H9 (cell line): ENCODE measurements at regions not wholly inside any gene's neighbourhood (a gene's known extent, or its start where the extent isn't known, plus 50 kb on each side); places are given as distances from the start of the nearest gene placed in this dataset.

Experiments
- DNase-seq: peaks from one replicate; pipeline ENCODE4 v3.0.0-alpha.2; 2017
- H2AFZ ChIP-seq: one replicate; pipeline ENCODE4 v1.6.1; 2013; ENCODE audit warnings: mild to moderate bottlenecking, low read length, control low read depth, moderate library complexity
- H2AK5ac ChIP-seq: 2 replicates; pipeline ENCODE4 v1.6.1; 2013; ENCODE audit warnings: low read length, control low read depth, mixed read lengths; ENCODE audit not compliant: insufficient read length
- H2BK120ac ChIP-seq: one replicate; pipeline ENCODE4 v1.6.1; 2013; ENCODE audit warnings: low read depth, mild to moderate bottlenecking, low read length, control low read depth, inconsistent platforms; ENCODE audit not compliant: poor library complexity, severe bottlenecking
- H2BK12ac ChIP-seq: 2 replicates; pipeline ENCODE4 v1.6.1; 2013; ENCODE audit warnings: low read length, control low read depth, mixed read lengths, low read depth; ENCODE audit not compliant: insufficient read length
- H2BK15ac ChIP-seq: 2 replicates; pipeline ENCODE4 v1.6.1; 2013; ENCODE audit warnings: low read depth, low read length, control low read depth
- H2BK20ac ChIP-seq: one replicate; pipeline ENCODE4 v1.6.1; 2013; ENCODE audit warnings: low read depth, mild to moderate bottlenecking, low read length, control low read depth, inconsistent platforms; ENCODE audit not compliant: poor library complexity, severe bottlenecking
- H2BK5ac ChIP-seq: 2 replicates; pipeline ENCODE4 v1.6.1; 2013; ENCODE audit warnings: low read length, control low read depth, mixed read lengths; ENCODE audit not compliant: insufficient read length
- H3K14ac ChIP-seq: 2 replicates; pipeline ENCODE4 v1.6.1; 2013; ENCODE audit warnings: low read length, control low read depth; ENCODE audit not compliant: insufficient read depth
- H3K18ac ChIP-seq: 2 replicates; pipeline ENCODE4 v1.6.1; 2013; ENCODE audit warnings: low read depth, mild to moderate bottlenecking, mixed read lengths, low read length, control low read depth; ENCODE audit not compliant: insufficient read length
- H3K23ac ChIP-seq: 2 replicates; pipeline ENCODE4 v1.6.1; 2013; ENCODE audit warnings: low read length, control low read depth, mixed read lengths, low read depth; ENCODE audit not compliant: insufficient read length
- H3K23me2 ChIP-seq: 2 replicates; pipeline ENCODE4 v1.6.1; 2013; ENCODE audit warnings: low read depth, mild to moderate bottlenecking, mixed read lengths, low read length, control low read depth; ENCODE audit not compliant: insufficient read length, poor library complexity, severe bottlenecking
- H3K27ac ChIP-seq: 2 replicates; pipeline ENCODE4 v1.5.1; 2013; ENCODE audit warnings: low read length, control low read depth, mixed read lengths, low read depth; ENCODE audit not compliant: insufficient read length
- H3K27me3 ChIP-seq: 2 replicates; pipeline ENCODE4 v1.6.1; 2013; ENCODE audit warnings: low read length, control low read depth, inconsistent platforms; ENCODE audit not compliant: insufficient read depth
- H3K4ac ChIP-seq: 2 replicates; pipeline ENCODE4 v1.6.1; 2013; ENCODE audit warnings: low read depth, mild to moderate bottlenecking, control low read depth, inconsistent platforms, low read length, moderate library complexity
- H3K4me1 ChIP-seq: 2 replicates; pipeline ENCODE4 v1.6.1; 2013; ENCODE audit warnings: low read length, control low read depth, inconsistent platforms; ENCODE audit not compliant: insufficient read depth
- H3K4me2 ChIP-seq: 2 replicates; pipeline ENCODE4 v1.6.1; 2013; ENCODE audit warnings: low read length, control low read depth, mixed read lengths; ENCODE audit not compliant: insufficient read length, insufficient read depth
- H3K56ac ChIP-seq: 2 replicates; pipeline ENCODE4 v1.6.1; 2013; ENCODE audit warnings: low read depth, mild to moderate bottlenecking, mixed read lengths, low read length, control low read depth; ENCODE audit not compliant: insufficient read length
- H3K79me1 ChIP-seq: 2 replicates; pipeline ENCODE4 v1.6.1; 2013; ENCODE audit warnings: low read depth, mild to moderate bottlenecking, moderate library complexity, low read length, control low read depth, inconsistent platforms; ENCODE audit not compliant: insufficient read depth, poor library complexity, severe bottlenecking
- H3K79me2 ChIP-seq: 2 replicates; pipeline ENCODE4 v1.6.1; 2013; ENCODE audit warnings: low read length, control low read depth, inconsistent platforms; ENCODE audit not compliant: insufficient read depth
- H3K9ac ChIP-seq: 2 replicates; pipeline ENCODE4 v1.6.1; 2013; ENCODE audit warnings: low read length, control low read depth, mixed read lengths; ENCODE audit not compliant: insufficient read length; ENCODE audit errors: extremely low read depth
- H3K9me3 ChIP-seq: one replicate; pipeline ENCODE4 v1.6.1; 2013; ENCODE audit warnings: low read depth, low read length, inconsistent platforms; ENCODE audit not compliant: control insufficient read depth
- H3T11ph ChIP-seq: one replicate; pipeline ENCODE4 v1.6.1; 2013; ENCODE audit warnings: mild to moderate bottlenecking, low read length, control low read depth, inconsistent platforms
- H4K20me1 ChIP-seq: one replicate; pipeline ENCODE4 v1.6.1; 2013; ENCODE audit not compliant: control insufficient read depth, insufficient read length, insufficient read depth
- H4K5ac ChIP-seq: 2 replicates; pipeline ENCODE4 v1.6.1; 2013; ENCODE audit warnings: low read depth, mild to moderate bottlenecking, mixed read lengths, low read length, control low read depth; ENCODE audit not compliant: insufficient read length
- H4K8ac ChIP-seq: replicated peaks from 2 replicates; pipeline ENCODE4 v1.6.1; 2013; ENCODE audit warnings: low read length, control low read depth, mixed read lengths, low read depth; ENCODE audit not compliant: insufficient read length
- H4K91ac ChIP-seq: 2 replicates; pipeline ENCODE4 v1.6.1; 2013; ENCODE audit warnings: low read depth, mild to moderate bottlenecking, moderate library complexity, mixed read lengths, low read length, control low read depth; ENCODE audit not compliant: insufficient read length
- H3K27ac Mint-ChIP-seq, 3 experiments: 2 replicates in 2 of 3; 3 replicates in 1 of 3; pipeline ENCODE4 v1.8.0; 2020 to 2021; ENCODE audit warnings: mixed read lengths in 3 of 3, mild to moderate bottlenecking in 1 of 3, moderate library complexity in 1 of 3
- H3K27me3 Mint-ChIP-seq: 2 replicates; pipeline ENCODE4 v1.8.0; 2021; ENCODE audit warnings: low read depth, mild to moderate bottlenecking, moderate library complexity, mixed read lengths
- H3K36me3 Mint-ChIP-seq, 3 experiments: 2 replicates in 2 of 3; 3 replicates in 1 of 3; pipeline ENCODE4 v1.8.0; 2020 to 2021; ENCODE audit warnings: low read depth in 3 of 3, mixed read lengths in 3 of 3; ENCODE audit not compliant: insufficient read depth in 1 of 3
- H3K4me1 Mint-ChIP-seq, 2 experiments: 2 replicates each; pipeline ENCODE4 v1.8.0; 2020; ENCODE audit warnings: mixed read lengths in 2 of 2
- H3K4me3 Mint-ChIP-seq, 2 experiments: 2 replicates in 1 of 2; 3 replicates in 1 of 2; pipeline ENCODE4 v1.8.0; 2020 to 2021; ENCODE audit warnings: mild to moderate bottlenecking in 2 of 2, mixed read lengths in 2 of 2, moderate library complexity in 1 of 2
- H3K9me3 Mint-ChIP-seq, 2 experiments: 2 replicates in 1 of 2; 3 replicates in 1 of 2; pipeline ENCODE4 v1.8.0; 2020; ENCODE audit warnings: mild to moderate bottlenecking in 2 of 2, mixed read lengths in 2 of 2, moderate library complexity in 1 of 2
- CTCF ChIP-seq: fragments of 200-600 bp; sonication (generic); conservative IDR thresholded peaks from 3 replicates; pipeline ENCODE4 v1.8.0; 2021; ENCODE audit warnings: antibody characterized with exemption, mild to moderate bottlenecking
- WGBS: extraction: QIAGEN DNeasy Blood & Tissue Kit; methylation state at CpG from one replicate; pipeline ENCODE4 v1.1.7; 2013; ENCODE audit warnings: missing lambda C conversion rate, low lambda C conversion rate, mixed read lengths; ENCODE audit not compliant: insufficient read length; ENCODE audit errors: extremely low coverage; 5-methylcytosine and 5-hydroxymethylcytosine counted together

GRCh38 chr20:52892023-52892422, 80.1 kb upstream of the TSHZ2 start:
- H3K79me2 ChIP-seq = no peaks in the 10 kb centered on the region
- TF ChIP-seq CTCF = no peak

More at GRCh38 chr20:52892023-52892422, 80.1 kb upstream of the TSHZ2 start:
- Histone ChIP-seq H3K56ac (no peak overlapping the region), H3K4me1 (no peaks in the 10 kb centered on the region), H2BK5ac (no peak overlapping the region), H4K91ac (no peak overlapping the region), H3K9ac (no peak overlapping the region), H4K20me1 (no peaks in the 10 kb centered on the region), H2BK12ac (no peak overlapping the region), H3K27ac (no peak overlapping the region), H3K27me3 (no peaks in the 10 kb centered on the region), H3K9me3 (no peaks in the 10 kb centered on the region), H2BK120ac (no peak overlapping the region), H2AFZ (no peak overlapping the region), H4K5ac (no peak overlapping the region), H3T11ph (no peak overlapping the region), H2BK15ac (no peak overlapping the region), H3K18ac (no peak overlapping the region), H3K4me2 (no peak overlapping the region), H2BK20ac (no peak overlapping the region), H3K23me2 (no peaks in the 10 kb centered on the region), H3K14ac (no peak overlapping the region), H3K79me1 (no peaks in the 10 kb centered on the region), H2AK5ac (no peak overlapping the region), H3K23ac (no peak overlapping the region), H3K4ac (no peak overlapping the region), H4K8ac (no peak overlapping the region)
- no CpG with 5 or more reads among the region's 2 CpGs for WGBS
- H3K27me3 Mint-ChIP-seq = no peaks in the 10 kb centered on the region
- H3K4me3 Mint-ChIP-seq = no peak overlapping the region
- no peaks in the 10 kb centered on the region; a peak in 1 of 5 replicates for H3K9me3 Mint-ChIP-seq
- no peak for DNase-seq
- no peaks in the 10 kb centered on the region for H3K36me3 Mint-ChIP-seq
- H3K27ac Mint-ChIP-seq = no peak overlapping the region
- peaks cover 3 to 5% of the 10 kb centered on the region in 2 experiments; a peak in 3 of 4 replicates for H3K4me1 Mint-ChIP-seq
